ENCODE measurements at regions not wholly inside any gene's neighbourhood (a gene's known extent, or its start where the extent isn't known, plus 50 kb on each side); places are given as distances from the start of the nearest gene placed in this dataset.
"Not testable (repeated sequence)": the region's sequence is repeated elsewhere in the genome, so short reads cannot be mapped to it uniquely, and the experiment has no call there.

GRCh38 chr7:65794671-65795391 is 78.0 kb upstream of the VKORC1L1 start:
- TF ChIP-seq CBFB (CRISPR knock-in tag; IDR thresholded peaks at IDR 0.05); SMARCC2 (IDR thresholded peaks at IDR 0.05): not testable (repeated sequence)
